CMK (cell line): ENCODE measurements at regions not wholly inside any gene's neighbourhood (a gene's known extent, or its start where the extent isn't known, plus 50 kb on each side); places are given as distances from the start of the nearest gene placed in this dataset.

Source experiments
- DNase-seq: peaks from one replicate; pipeline ENCODE4 v3.0.0-alpha.2; 2010; ENCODE audit warnings: low read depth

- no peak for DNase-seq
Observed at GRCh38 chr15:62708470-62708869, 334.1 kb upstream of the TPM1 start.

- no peak for DNase-seq
Observed at GRCh38 chr15:62709261-62709660, 333.3 kb upstream of the TPM1 start.

GRCh38 chr15:62711691-62712454, 330.7 kb upstream of the TPM1 start:
- no peak for DNase-seq

- DNase-seq = no peak
Observed at GRCh38 chr15:62712455-62712839, 330.1 kb upstream of the TPM1 start.

- DNase-seq = no peak
Observed at GRCh38 chr15:62715946-62716345, 326.6 kb upstream of the TPM1 start.

GRCh38 chr15:62717496-62717895, 325.1 kb upstream of the TPM1 start:
- DNase-seq = no peak

- DNase-seq = no peak
Observed at GRCh38 chr15:62719316-62719715, 323.2 kb upstream of the TPM1 start.

- DNase-seq = no peak
Observed at GRCh38 chr15:62722237-62722636, 320.3 kb upstream of the TPM1 start.

GRCh38 chr15:62726461-62726860, 316.1 kb upstream of the TPM1 start:
- DNase-seq = no peak

- no peak for DNase-seq
Observed at GRCh38 chr15:62727501-62727900, 315.0 kb upstream of the TPM1 start.

GRCh38 chr15:62730825-62731224, 311.7 kb upstream of the TPM1 start:
- no peak for DNase-seq

GRCh38 chr15:62732078-62732477, 310.5 kb upstream of the TPM1 start:
- no peak for DNase-seq

- DNase-seq = no peak
Observed at GRCh38 chr15:62734706-62735105, 307.8 kb upstream of the TPM1 start.

GRCh38 chr15:62736756-62737155, 305.8 kb upstream of the TPM1 start:
- DNase-seq = no peak

- no peak for DNase-seq
Observed at GRCh38 chr15:62737551-62737950, 305.0 kb upstream of the TPM1 start.

- DNase-seq = no peak
Observed at GRCh38 chr15:62739082-62739481, 303.5 kb upstream of the TPM1 start.

GRCh38 chr15:62739507-62739906, 303.0 kb upstream of the TPM1 start:
- no peak for DNase-seq

GRCh38 chr15:62740141-62741004, 302.2 kb upstream of the TPM1 start:
- DNase-seq = no peak

- DNase-seq = no peak
Observed at GRCh38 chr15:62741106-62741505, 301.4 kb upstream of the TPM1 start.

GRCh38 chr15:62742409-62743171, 300.0 kb upstream of the TPM1 start:
- DNase-seq = peak; percentile 21

GRCh38 chr15:62745621-62746225, 296.8 kb upstream of the TPM1 start:
- DNase-seq = no peak

- DNase-seq = no peak
Observed at GRCh38 chr15:62748196-62748595, 294.4 kb upstream of the TPM1 start.
